Nephron progenitor cell (in vitro differentiated cells): ENCODE measurements at regions not wholly inside any gene's neighbourhood (a gene's known extent, or its start where the extent isn't known, plus 50 kb on each side); places are given as distances from the start of the nearest gene placed in this dataset.

Experiments
- DNase-seq: peaks from one replicate; pipeline ENCODE4 v3.0.0; 2021
- H3K27ac Mint-ChIP-seq: 2 replicates; pipeline ENCODE4 v1.8.0; 2021; ENCODE audit warnings: mild to moderate bottlenecking, moderate library complexity, mixed read lengths
- H3K27me3 Mint-ChIP-seq: 2 replicates; pipeline ENCODE4 v1.8.0; 2021; ENCODE audit warnings: mild to moderate bottlenecking, low read depth, mixed read lengths; ENCODE audit not compliant: poor library complexity
- H3K36me3 Mint-ChIP-seq: 2 replicates; pipeline ENCODE4 v1.8.0; 2021; ENCODE audit warnings: low read depth, mixed read lengths
- H3K4me1 Mint-ChIP-seq: 2 replicates; pipeline ENCODE4 v1.8.0; 2021; ENCODE audit warnings: mixed read lengths
- H3K4me3 Mint-ChIP-seq: 2 replicates; pipeline ENCODE4 v1.8.0; 2021; ENCODE audit warnings: mild to moderate bottlenecking, moderate library complexity, mixed read lengths
- H3K9me3 Mint-ChIP-seq: 2 replicates; pipeline ENCODE4 v1.8.0; 2021; ENCODE audit warnings: mild to moderate bottlenecking, moderate library complexity, mixed read lengths
- TF ChIP-seq, protein P1 (sequence below): fragments of 200-600 bp; sonication (generic); IDR thresholded peaks from 2 replicates; pipeline ENCODE4 v1.5.0; 2021; ENCODE audit warnings: antibody characterized with exemption

DNA sequence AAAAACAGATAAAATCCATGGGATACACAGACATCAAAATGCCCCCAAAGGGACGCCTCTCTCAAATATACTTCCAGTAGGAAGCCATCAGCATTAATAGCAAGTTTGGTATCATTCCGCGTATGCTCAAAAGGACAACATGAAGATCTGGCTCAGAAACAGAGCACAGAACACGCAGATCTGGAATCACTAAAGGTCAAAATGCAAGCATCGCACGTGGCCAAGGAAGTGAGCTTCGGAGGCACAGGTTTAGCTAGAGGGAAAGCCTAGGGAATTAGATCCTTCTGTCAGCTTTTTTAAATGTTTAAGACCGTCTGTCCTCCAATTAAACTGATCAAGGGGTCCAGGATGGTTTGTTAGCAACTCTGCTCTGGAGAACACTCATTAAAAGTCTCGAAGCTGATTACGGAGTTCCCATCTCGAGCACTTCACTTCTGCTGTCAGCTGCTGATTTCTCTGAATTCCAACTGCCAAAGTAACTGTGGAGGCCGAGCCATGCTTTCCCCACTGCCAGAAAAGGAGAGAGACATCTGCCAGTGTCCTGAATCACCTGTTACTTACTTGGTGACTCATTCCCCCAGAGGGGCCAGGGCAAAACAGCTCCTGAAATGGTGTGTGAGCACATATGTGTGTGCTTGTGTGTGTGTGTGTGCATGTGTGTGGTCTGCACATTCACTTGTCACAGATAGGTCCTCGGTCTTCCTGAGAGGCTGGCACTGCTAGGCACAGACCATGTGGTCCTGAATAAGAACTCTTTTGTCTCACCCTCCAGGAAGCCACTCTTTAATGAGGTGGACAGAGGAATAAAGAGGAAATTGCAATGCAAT lies 177.7 kb upstream of the PPARGC1A start:
- no peak for DNase-seq
- peak overlapping the region; percentile 37 for H3K27ac Mint-ChIP-seq
- no peak overlapping the region for H3K4me3 Mint-ChIP-seq
- H3K9me3 Mint-ChIP-seq = no peaks in the 10 kb centered on the region
- no peaks in the 10 kb centered on the region for H3K36me3 Mint-ChIP-seq
- no peaks in the 10 kb centered on the region for H3K4me1 Mint-ChIP-seq
- TF ChIP-seq, protein P1, sequence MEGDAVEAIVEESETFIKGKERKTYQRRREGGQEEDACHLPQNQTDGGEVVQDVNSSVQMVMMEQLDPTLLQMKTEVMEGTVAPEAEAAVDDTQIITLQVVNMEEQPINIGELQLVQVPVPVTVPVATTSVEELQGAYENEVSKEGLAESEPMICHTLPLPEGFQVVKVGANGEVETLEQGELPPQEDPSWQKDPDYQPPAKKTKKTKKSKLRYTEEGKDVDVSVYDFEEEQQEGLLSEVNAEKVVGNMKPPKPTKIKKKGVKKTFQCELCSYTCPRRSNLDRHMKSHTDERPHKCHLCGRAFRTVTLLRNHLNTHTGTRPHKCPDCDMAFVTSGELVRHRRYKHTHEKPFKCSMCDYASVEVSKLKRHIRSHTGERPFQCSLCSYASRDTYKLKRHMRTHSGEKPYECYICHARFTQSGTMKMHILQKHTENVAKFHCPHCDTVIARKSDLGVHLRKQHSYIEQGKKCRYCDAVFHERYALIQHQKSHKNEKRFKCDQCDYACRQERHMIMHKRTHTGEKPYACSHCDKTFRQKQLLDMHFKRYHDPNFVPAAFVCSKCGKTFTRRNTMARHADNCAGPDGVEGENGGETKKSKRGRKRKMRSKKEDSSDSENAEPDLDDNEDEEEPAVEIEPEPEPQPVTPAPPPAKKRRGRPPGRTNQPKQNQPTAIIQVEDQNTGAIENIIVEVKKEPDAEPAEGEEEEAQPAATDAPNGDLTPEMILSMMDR = no peak
- H3K27me3 Mint-ChIP-seq = peaks cover 3% of the 10 kb centered on the region

DNA sequence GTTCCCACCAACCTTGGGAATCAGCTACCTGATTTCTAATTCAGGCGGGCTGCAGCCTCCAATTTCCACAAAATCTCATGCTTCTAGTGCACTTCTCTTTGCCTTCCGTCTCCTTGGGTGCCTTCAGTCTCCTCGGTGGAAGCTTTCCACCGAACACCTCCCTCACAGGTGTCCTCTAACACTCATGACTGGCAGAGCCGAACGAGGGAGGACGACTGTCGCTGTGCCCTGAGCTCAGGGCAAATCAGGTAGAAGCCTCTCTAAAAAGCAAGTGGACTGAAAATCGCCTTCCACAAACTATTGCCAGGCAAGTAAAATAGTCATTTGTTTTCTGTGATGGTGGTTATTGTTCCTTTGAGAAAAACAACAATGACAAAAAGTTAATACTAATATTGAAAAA lies 176.1 kb upstream of the PPARGC1A start:
- TF ChIP-seq, protein P1 = no peak
- Mint-ChIP-seq H3K27me3 (peaks cover 3% of the 10 kb centered on the region), H3K36me3 (no peaks in the 10 kb centered on the region), H3K4me1 (no peaks in the 10 kb centered on the region), H3K9me3 (no peaks in the 10 kb centered on the region), H3K27ac (no peak overlapping the region), H3K4me3 (no peak overlapping the region)
- no peak for DNase-seq

DNA sequence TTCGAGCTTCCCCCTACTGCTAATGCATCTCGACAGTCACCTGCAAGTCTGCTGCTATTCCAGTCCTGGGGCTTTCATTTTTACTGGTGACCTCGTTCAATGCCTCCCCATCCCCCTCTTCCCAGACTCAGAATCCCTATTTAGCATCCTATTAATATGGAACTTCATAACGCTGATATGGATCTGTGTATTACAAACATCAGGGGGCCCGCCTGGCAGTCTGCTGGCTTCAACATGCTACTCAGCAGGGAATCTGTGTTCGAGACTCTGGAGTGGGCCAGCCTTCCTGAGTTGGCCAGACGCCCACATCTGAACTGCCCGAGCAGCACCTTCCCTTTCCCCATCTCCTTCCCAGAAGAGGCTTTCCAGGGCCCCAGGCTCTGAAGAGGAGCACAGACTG lies 173.9 kb upstream of the PPARGC1A start:
- no peak for DNase-seq
- H3K27me3 Mint-ChIP-seq = peaks cover 6% of the 10 kb centered on the region
- H3K9me3 Mint-ChIP-seq = no peaks in the 10 kb centered on the region
- no peaks in the 10 kb centered on the region for H3K4me1 Mint-ChIP-seq
- TF ChIP-seq, protein P1 = no peak
- H3K27ac Mint-ChIP-seq = no peak overlapping the region
- H3K36me3 Mint-ChIP-seq = no peaks in the 10 kb centered on the region
- H3K4me3 Mint-ChIP-seq = no peak overlapping the region

DNA sequence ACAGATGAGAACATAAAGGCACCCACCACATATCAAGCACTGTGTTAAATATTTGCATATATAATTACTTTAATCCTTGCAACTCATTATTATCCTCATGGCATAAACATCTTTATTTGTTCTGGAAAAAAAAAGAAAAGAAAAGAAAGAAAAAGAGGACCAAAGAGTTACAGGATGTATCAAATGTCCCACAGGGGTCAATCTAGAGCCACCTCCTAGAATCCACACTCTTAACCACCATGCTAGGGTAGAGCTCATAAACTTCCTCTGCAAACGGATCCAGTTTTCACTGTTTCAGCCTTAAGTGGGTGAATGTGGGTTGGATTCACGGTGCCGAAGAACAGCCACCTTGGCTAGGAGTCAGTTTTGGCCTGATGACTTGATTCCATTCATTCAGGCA lies 171.1 kb upstream of the PPARGC1A start:
- Mint-ChIP-seq H3K27me3 (peaks cover 10% of the 10 kb centered on the region), H3K4me1 (no peaks in the 10 kb centered on the region), H3K9me3 (no peaks in the 10 kb centered on the region), H3K36me3 (no peaks in the 10 kb centered on the region), H3K27ac (no peak overlapping the region), H3K4me3 (no peak overlapping the region)
- DNase-seq = no peak
- TF ChIP-seq, protein P1 = no peak

DNA sequence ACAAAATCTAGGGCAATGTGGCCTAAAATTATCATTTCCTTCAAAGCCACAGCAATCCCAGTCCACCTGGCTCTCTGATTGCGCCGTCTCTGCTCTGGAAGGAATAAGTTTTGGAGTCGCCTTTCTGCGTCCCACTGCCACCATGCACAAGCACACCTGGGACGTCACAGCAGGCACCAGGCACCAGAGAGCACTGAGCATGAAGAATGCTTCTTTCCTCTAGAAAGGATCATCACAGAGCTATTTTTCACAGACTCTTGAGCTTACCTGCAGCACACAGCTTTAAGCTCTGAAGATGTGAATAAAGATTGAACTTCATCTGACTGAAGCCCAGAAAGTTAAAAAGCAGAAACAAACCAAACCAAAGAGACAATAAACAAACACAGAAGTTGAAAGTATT lies 170.0 kb upstream of the PPARGC1A start:
- TF ChIP-seq, protein P1 = no peak
- peaks cover 10% of the 10 kb centered on the region for H3K27me3 Mint-ChIP-seq
- no peak for DNase-seq
- H3K36me3 Mint-ChIP-seq = no peaks in the 10 kb centered on the region
- no peaks in the 10 kb centered on the region for H3K9me3 Mint-ChIP-seq
- peak overlapping the region; percentile 38 for H3K27ac Mint-ChIP-seq
- no peaks in the 10 kb centered on the region for H3K4me1 Mint-ChIP-seq
- H3K4me3 Mint-ChIP-seq = no peak overlapping the region
